HepG2 (cell line): ENCODE measurements at regions not wholly inside any gene's neighbourhood (a gene's known extent, or its start where the extent isn't known, plus 50 kb on each side); places are given as distances from the start of the nearest gene placed in this dataset.
A peak's percentile ranks its signal among the peaks of the same experiment; 100 is the strongest.

Source experiments
- ADNP ChIP-seq: sonication (generic); formaldehyde crosslinking; IDR thresholded peaks from 2 replicates; pipeline ENCODE4 v1.4.0; 2020; ENCODE audit warnings: missing genetic modification reagents
- HDAC6 ChIP-seq: fragments of 200-600 bp; sonication (generic); IDR thresholded peaks from 2 replicates; pipeline ENCODE4 v1.7.0; 2017; ENCODE audit warnings: mild to moderate bottlenecking, antibody characterized with exemption, low read length, low read depth
- IKZF5 ChIP-seq: IDR thresholded peaks from 2 replicates; pipeline ENCODE4 v1.6.1; 2018; ENCODE audit warnings: missing genetic modification reagents, mild to moderate bottlenecking, missing compliant biosample characterization
- JUNB ChIP-seq: sonication (generic); formaldehyde crosslinking; IDR thresholded peaks from 2 replicates; pipeline ENCODE4 v1.8.0; 2022; ENCODE audit warnings: missing genetic modification reagents, mild to moderate bottlenecking, borderline replicate concordance
- MIXL1 ChIP-seq: IDR thresholded peaks from 2 replicates; pipeline ENCODE4 v1.6.1; 2016
- NR1H2 ChIP-seq: sonication (generic); formaldehyde crosslinking; IDR thresholded peaks from 2 replicates; pipeline ENCODE4 v1.8.1; 2022; ENCODE audit warnings: low read depth, missing genetic modification reagents, borderline replicate concordance
- RAD21 ChIP-seq: fragments of 450-650 bp; formaldehyde crosslinking; IDR thresholded peaks from 2 replicates; pipeline ENCODE4 v1.5.0; 2020; ENCODE audit warnings: mild to moderate bottlenecking
- REPIN1 ChIP-seq: sonication (generic); formaldehyde crosslinking; IDR thresholded peaks from 2 replicates; pipeline ENCODE4 v1.8.0; 2022; ENCODE audit warnings: missing genetic modification reagents, low read depth, mild to moderate bottlenecking, borderline replicate concordance
- RORA ChIP-seq: sonication (generic); formaldehyde crosslinking; IDR thresholded peaks from 2 replicates; pipeline ENCODE4 v1.5.0; 2020; ENCODE audit warnings: mild to moderate bottlenecking, missing genetic modification reagents, moderate library complexity
- SALL1 ChIP-seq: sonication (generic); formaldehyde crosslinking; IDR thresholded peaks from 2 replicates; pipeline ENCODE4 v1.8.0; 2022; ENCODE audit warnings: mild to moderate bottlenecking, missing genetic modification reagents
- SMARCC2 ChIP-seq: fragments of 450-650 bp; IDR thresholded peaks from 2 replicates; pipeline ENCODE4 v1.6.1; 2017; ENCODE audit warnings: antibody characterized with exemption, mild to moderate bottlenecking
- TEAD2 ChIP-seq: sonication (generic); formaldehyde crosslinking; IDR thresholded peaks from 2 replicates; pipeline ENCODE4 v1.9.0; 2021; ENCODE audit warnings: missing genetic modification reagents
- TIGD3 ChIP-seq: sonication (generic); formaldehyde crosslinking; IDR thresholded peaks from 2 replicates; pipeline ENCODE4 v1.5.1; 2020; ENCODE audit warnings: mild to moderate bottlenecking, missing genetic modification reagents, borderline replicate concordance
- U2AF2 ChIP-seq: fragments of 200-400 bp; formaldehyde crosslinking; IDR thresholded peaks from 2 replicates; pipeline ENCODE4 v1.6.1; 2017; ENCODE audit warnings: low read depth, mild to moderate bottlenecking, low read length
- ZFP91 ChIP-seq: sonication (generic); formaldehyde crosslinking; IDR thresholded peaks from 2 replicates; pipeline ENCODE4 v1.9.0; 2022; ENCODE audit warnings: missing genetic modification reagents, mild to moderate bottlenecking, borderline replicate concordance
- ZNF160 ChIP-seq: sonication (generic); formaldehyde crosslinking; IDR thresholded peaks from 2 replicates; pipeline ENCODE4 v1.8.0; 2022; ENCODE audit warnings: mild to moderate bottlenecking, inconsistent platforms, missing genetic modification reagents
- ZNF264 ChIP-seq: sonication (generic); formaldehyde crosslinking; IDR thresholded peaks from 2 replicates; pipeline ENCODE4 v1.4.0; 2020; ENCODE audit warnings: missing genetic modification reagents
- ZNF34 ChIP-seq: sonication (generic); formaldehyde crosslinking; IDR thresholded peaks from 2 replicates; pipeline ENCODE4 v1.4.0; 2020; ENCODE audit warnings: mild to moderate bottlenecking, missing genetic modification reagents, borderline replicate concordance
- ZNF512 ChIP-seq: sonication (generic); formaldehyde crosslinking; IDR thresholded peaks from 2 replicates; pipeline ENCODE4 v1.4.0; 2020; ENCODE audit warnings: mild to moderate bottlenecking, missing genetic modification reagents
- ZNF558 ChIP-seq: sonication (generic); formaldehyde crosslinking; IDR thresholded peaks from 2 replicates; pipeline ENCODE4 v1.9.0; 2022; ENCODE audit warnings: mild to moderate bottlenecking, missing genetic modification reagents, borderline replicate concordance
- ZNF616 ChIP-seq: sonication (generic); formaldehyde crosslinking; IDR thresholded peaks from 2 replicates; pipeline ENCODE4 v1.5.0; 2020; ENCODE audit warnings: low read depth, mild to moderate bottlenecking, missing genetic modification reagents
- ZNF639 ChIP-seq: conservative IDR thresholded peaks from 2 replicates; pipeline ENCODE4 v1.6.1; 2018; ENCODE audit warnings: missing genetic modification reagents
- ZNF709 ChIP-seq: sonication (generic); formaldehyde crosslinking; IDR thresholded peaks from 2 replicates; pipeline ENCODE4 v1.5.0; 2020; ENCODE audit warnings: mild to moderate bottlenecking, missing genetic modification reagents
- ZNF737 ChIP-seq: sonication (generic); formaldehyde crosslinking; IDR thresholded peaks from 2 replicates; pipeline ENCODE4 v1.5.0; 2020; ENCODE audit warnings: missing genetic modification reagents, mild to moderate bottlenecking, borderline replicate concordance
- ZNF749 ChIP-seq: sonication (generic); formaldehyde crosslinking; IDR thresholded peaks from 2 replicates; pipeline ENCODE4 v1.8.0; 2022; ENCODE audit warnings: mild to moderate bottlenecking, missing genetic modification reagents, moderate library complexity, borderline replicate concordance

- TF ChIP-seq ZNF264 (CRISPR knock-in tag) (peak; percentile 44; the same call in 1 of the 2 replicates), ZNF749 (CRISPR knock-in tag) (no peak), ZNF639 (no peak), ZFP91 (CRISPR knock-in tag) (no peak), ZNF616 (no peak), ZNF709 (no peak), RAD21 (CRISPR knock-in tag) (peak; percentile 41; the same call in 1 of the 2 replicates), U2AF2 (no peak), SMARCC2 (no peak), SALL1 (CRISPR knock-in tag) (peak; percentile 64; the same call in 1 of the 2 replicates), ZNF558 (CRISPR knock-in tag) (no peak), ZNF34 (CRISPR knock-in tag) (no peak), ZNF737 (CRISPR knock-in tag) (no peak), TIGD3 (CRISPR knock-in tag) (no peak), TEAD2 (CRISPR knock-in tag) (no peak), NR1H2 (CRISPR knock-in tag) (no peak), ZNF512 (CRISPR knock-in tag) (no peak), MIXL1 (CRISPR knock-in tag) (peak; percentile 86), RORA (CRISPR knock-in tag) (no peak), ADNP (CRISPR knock-in tag) (no peak), HDAC6 (no peak), ZNF160 (CRISPR knock-in tag) (no peak), IKZF5 (CRISPR knock-in tag) (0 out of 2 replicates have a peak, but pooled peaks have one; percentile 28), JUNB (CRISPR knock-in tag) (peak; percentile 79; the same call in 1 of the 2 replicates), REPIN1 (no peak)
These were observed 178.5 kb upstream of the GUCY1A2 start (continued) for GRCh38 chr11:107196732-107197131.
